GM12878 (cell line): ENCODE measurements at regions not wholly inside any gene's neighbourhood (a gene's known extent, or its start where the extent isn't known, plus 50 kb on each side); places are given as distances from the start of the nearest gene placed in this dataset.

Source experiments
- ATAC-seq: fragments of 200-7000 bp; cut with Tn5 transposase; 3 replicates; pipeline ENCODE4 v1.9.1; 2020; ENCODE audit warnings: mild to moderate bottlenecking, moderate library complexity
- BruUV-seq: library from RNA; stranded (reverse); fragments of 400-500 nt; replicated peaks from 2 replicates; lab custom pipeline; 2021; lab: Mats Ljungman, UMichigan
- CTCF ChIA-PET: fragments of 300-600 bp; sonication (Branson Sonifier 250); formaldehyde crosslinking; extraction: SDS; loops from one replicate; lab custom pipeline; 2021; ENCODE audit warnings: inconsistent platforms; lab: Yijun Ruan, JAX
- POLR2A ChIA-PET: fragments of 350-600 bp; formaldehyde crosslinking; extraction: SDS; loops from one replicate; lab custom pipeline; 2021; ENCODE audit warnings: inconsistent platforms; lab: Charles Lee
- RAD21 ChIA-PET: fragments of 300-600 bp; sonication (Branson Sonifier 250); formaldehyde crosslinking; loops from one replicate; lab custom pipeline; 2023; ENCODE audit warnings: antibody characterized with exemption; ENCODE audit not compliant: unreplicated experiment; lab: Charles Lee
- SMC1A ChIA-PET: fragments of 300-600 bp; sonication (Branson Sonifier 250); formaldehyde crosslinking; loops from one replicate; lab custom pipeline; 2023; ENCODE audit not compliant: unreplicated experiment, uncharacterized antibody; lab: Charles Lee
- DNase-seq: peaks from one replicate; pipeline ENCODE4 v3.0.0-alpha.2; 2011; ENCODE audit warnings: low read depth, low spot score
- FAIRE-seq: peaks from 3 replicates; lab custom pipeline; 2011; peaks lifted over from hg19 to GRCh38; lab: Jason Lieb, UNC
- H2AFZ ChIP-seq: 2 replicates; pipeline ENCODE4 v1.6.0; 2011; ENCODE audit warnings: low read depth, low read length, control low read depth; ENCODE audit not compliant: control insufficient read depth
- H3K27ac ChIP-seq: 2 replicates; pipeline ENCODE4 v1.5.1; 2011; ENCODE audit warnings: control low read depth; ENCODE audit not compliant: control insufficient read depth, insufficient read depth
- H3K27me3 ChIP-seq, 2 experiments: replicated peaks in 1 of 2; 2 replicates each; pipeline versions ENCODE4 v1.6.0 to v1.6.1; 2011; ENCODE audit warnings: low read length in 1 of 2; ENCODE audit not compliant: control insufficient read depth in 2 of 2, insufficient read depth in 2 of 2
- H3K36me3 ChIP-seq, 2 experiments: 2 replicates each; pipeline ENCODE4 v1.5.1; 2011; ENCODE audit warnings: low read length in 1 of 2; ENCODE audit not compliant: control insufficient read depth in 2 of 2, insufficient read depth in 2 of 2
- H3K4me1 ChIP-seq: 2 replicates; pipeline ENCODE4 v1.6.1; 2011; ENCODE audit warnings: mild to moderate bottlenecking, low read length, moderate library complexity, mixed read lengths; ENCODE audit not compliant: control insufficient read depth, insufficient read depth
- H3K4me2 ChIP-seq: 2 replicates; pipeline ENCODE4 v1.6.0; 2011; ENCODE audit warnings: control low read depth; ENCODE audit not compliant: control insufficient read depth, insufficient read depth
- H3K4me3 ChIP-seq: fragments of 200-600 bp; sonication (generic); 2 replicates; pipeline ENCODE4 v1.5.1; 2016
- H3K79me2 ChIP-seq: 2 replicates; pipeline ENCODE4 v1.6.0; 2011; ENCODE audit warnings: low read length; ENCODE audit not compliant: control insufficient read depth, insufficient read depth
- H3K9ac ChIP-seq: 2 replicates; pipeline ENCODE4 v1.8.0; 2011; ENCODE audit warnings: low read length, control low read depth, mixed read lengths; ENCODE audit not compliant: control insufficient read depth, insufficient read depth
- H3K9me3 ChIP-seq: replicated peaks from 3 replicates; pipeline ENCODE4 v1.5.1; 2011; ENCODE audit warnings: mild to moderate bottlenecking, low read length; ENCODE audit not compliant: control insufficient read depth, insufficient read depth
- H4K20me1 ChIP-seq: 2 replicates; pipeline ENCODE4 v1.6.0; 2011; ENCODE audit not compliant: control insufficient read depth, insufficient read depth
- BCL11A ChIP-seq: IDR thresholded peaks from 2 replicates; pipeline ENCODE4 v1.6.1; 2011; ENCODE audit warnings: low read depth, low read length
- BHLHE40 ChIP-seq, 2 experiments: fragments of 450-650 bp in 1 of 2; IDR thresholded peaks; 2 replicates each; pipeline ENCODE4 v1.6.1; 2011 to 2017; ENCODE audit warnings: low read depth in 2 of 2, borderline replicate concordance in 1 of 2, improper control_type of control experiment in 1 of 2, low read length in 1 of 2, mild to moderate bottlenecking in 1 of 2
- CHD4 ChIP-seq: fragments of 200-600 bp; sonication (generic); IDR thresholded peaks from 2 replicates; pipeline ENCODE4 v1.6.1; 2016; ENCODE audit warnings: mild to moderate bottlenecking
- EGR1 ChIP-seq, 2 experiments: IDR thresholded peaks; 1 replicate in 1 of 2; 2 replicates in 1 of 2; pipeline ENCODE4 v1.6.1; 2011 to 2012; ENCODE audit warnings: low read depth in 2 of 2, low read length in 2 of 2, borderline replicate concordance in 1 of 2, mild to moderate bottlenecking in 1 of 2, moderate library complexity in 1 of 2
- HDGF ChIP-seq: fragments of 450-650 bp; IDR thresholded peaks from 2 replicates; pipeline ENCODE4 v1.6.1; 2016; ENCODE audit warnings: antibody characterized with exemption
- JUNB ChIP-seq: IDR thresholded peaks from 2 replicates; pipeline ENCODE4 v1.6.1; 2016; ENCODE audit warnings: antibody characterized with exemption, mild to moderate bottlenecking
- MYB ChIP-seq: fragments of 150-350 bp; IDR thresholded peaks from 2 replicates; pipeline ENCODE4 v1.6.1; 2014; ENCODE audit warnings: mild to moderate bottlenecking, low read depth, low read length, borderline replicate concordance
- NFYA ChIP-seq: IDR thresholded peaks from 2 replicates; pipeline ENCODE4 v1.6.1; 2011; ENCODE audit warnings: low read depth, mild to moderate bottlenecking, low read length, improper control_type of control experiment, borderline replicate concordance
- NR2C2 ChIP-seq: IDR thresholded peaks from 2 replicates; pipeline ENCODE4 v1.6.1; 2011; ENCODE audit warnings: borderline replicate concordance, low read depth; ENCODE audit not compliant: control insufficient read depth, insufficient read length
- RELB ChIP-seq: fragments of 450-650 bp; IDR thresholded peaks from 2 replicates; pipeline ENCODE4 v1.6.1; 2017; ENCODE audit warnings: low read depth, mild to moderate bottlenecking, moderate library complexity
- TBL1XR1 ChIP-seq: IDR thresholded peaks from 2 replicates; pipeline ENCODE4 v1.6.1; 2012; ENCODE audit warnings: low read depth, low read length, improper control_type of control experiment
- whole genome bisulfite sequencing: methylation state at CpG from one replicate; pipeline ENCODE4 v1.1.6; 2016; ENCODE audit warnings: low lambda C conversion rate; ENCODE audit not compliant: insufficient replicate concordance, insufficient coverage; ENCODE audit errors: missing lambda C conversion rate; 5-methylcytosine and 5-hydroxymethylcytosine counted together
- in situ Hi-C: fragments of 300-500 bp; cut with MboI; formaldehyde crosslinking; loops from 9 replicates; pipeline ENCODE4 v1.14.3; 2018; ENCODE audit warnings: mixed read lengths
- intact Hi-C: fragments of 100-400 bp; cut with micrococcal nuclease; formaldehyde crosslinking; loops from one replicate; pipeline ENCODE4 v1.14.2; 2022; ENCODE audit not compliant: unreplicated experiment
- TF ChIP-seq, protein P1 (sequence below): fragments of 450-650 bp; formaldehyde crosslinking; IDR thresholded peaks from 2 replicates; pipeline ENCODE4 v1.5.0; 2022; ENCODE audit warnings: mild to moderate bottlenecking, missing genetic modification characterization
- TF ChIP-seq, protein P2 (sequence below): fragments of 450-650 bp; conservative IDR thresholded peaks from 2 replicates; pipeline ENCODE4 v1.6.1; 2017; ENCODE audit warnings: mild to moderate bottlenecking, moderate library complexity
- TF ChIP-seq, protein P3 (sequence below): fragments of 450-650 bp; IDR thresholded peaks from 2 replicates; pipeline ENCODE4 v1.6.1; 2016; ENCODE audit warnings: mild to moderate bottlenecking, moderate library complexity, borderline replicate concordance

GRCh38 chr10:15459218-15459617, 88.1 kb upstream of the FAM171A1 start:
- in situ Hi-C loops (no loop called here), intact Hi-C loops (no loop called here)
- Histone ChIP-seq H4K20me1 (no peaks in the 10 kb centered on the region), H3K36me3 (no peaks in the 10 kb centered on the region), H3K79me2 (no peaks in the 10 kb centered on the region), H3K4me2 (no peak overlapping the region), H3K27me3 (no peaks in the 10 kb centered on the region; a peak in 1 of 4 replicates), H3K4me3 (no peak overlapping the region), H3K9me3 (no peaks in the 10 kb centered on the region), H3K9ac (no peak overlapping the region), H2AFZ (no peak overlapping the region), H3K4me1 (no peaks in the 10 kb centered on the region), H3K27ac (no peak overlapping the region)
- DNase-seq (no peak), ATAC-seq (no peak), FAIRE-seq (no peak)
- 4% methylated on average over 1 of the region's 1 CpG for WGBS
- SMC1A ChIA-PET: no interaction called here
- BruUV-seq: no TSS peak
- CTCF ChIA-PET: no interaction called here
- POLR2A ChIA-PET: interaction anchor here (0.9 kb wide), 1 partner anchor 178 kb away, joined by 5 read pairs; no protein-coding TSS in a partner anchor
- RAD21 ChIA-PET: no interaction called here
- TF ChIP-seq, protein P1, sequence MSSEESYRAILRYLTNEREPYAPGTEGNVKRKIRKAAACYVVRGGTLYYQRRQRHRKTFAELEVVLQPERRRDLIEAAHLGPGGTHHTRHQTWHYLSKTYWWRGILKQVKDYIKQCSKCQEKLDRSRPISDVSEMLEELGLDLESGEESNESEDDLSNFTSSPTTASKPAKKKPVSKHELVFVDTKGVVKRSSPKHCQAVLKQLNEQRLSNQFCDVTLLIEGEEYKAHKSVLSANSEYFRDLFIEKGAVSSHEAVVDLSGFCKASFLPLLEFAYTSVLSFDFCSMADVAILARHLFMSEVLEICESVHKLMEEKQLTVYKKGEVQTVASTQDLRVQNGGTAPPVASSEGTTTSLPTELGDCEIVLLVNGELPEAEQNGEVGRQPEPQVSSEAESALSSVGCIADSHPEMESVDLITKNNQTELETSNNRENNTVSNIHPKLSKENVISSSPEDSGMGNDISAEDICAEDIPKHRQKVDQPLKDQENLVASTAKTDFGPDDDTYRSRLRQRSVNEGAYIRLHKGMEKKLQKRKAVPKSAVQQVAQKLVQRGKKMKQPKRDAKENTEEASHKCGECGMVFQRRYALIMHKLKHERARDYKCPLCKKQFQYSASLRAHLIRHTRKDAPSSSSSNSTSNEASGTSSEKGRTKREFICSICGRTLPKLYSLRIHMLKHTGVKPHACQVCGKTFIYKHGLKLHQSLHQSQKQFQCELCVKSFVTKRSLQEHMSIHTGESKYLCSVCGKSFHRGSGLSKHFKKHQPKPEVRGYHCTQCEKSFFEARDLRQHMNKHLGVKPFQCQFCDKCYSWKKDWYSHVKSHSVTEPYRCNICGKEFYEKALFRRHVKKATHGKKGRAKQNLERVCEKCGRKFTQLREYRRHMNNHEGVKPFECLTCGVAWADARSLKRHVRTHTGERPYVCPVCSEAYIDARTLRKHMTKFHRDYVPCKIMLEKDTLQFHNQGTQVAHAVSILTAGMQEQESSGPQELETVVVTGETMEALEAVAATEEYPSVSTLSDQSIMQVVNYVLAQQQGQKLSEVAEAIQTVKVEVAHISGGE: no peak
- TF ChIP-seq NFYA (no peak), RELB (no peak), EGR1 (IDR thresholded peaks at IDR 0.05; ENCODE audit: borderline replicate concordance in 1 of 2, low read depth in 2 of 2, low read length in 2 of 2) (no peak), MYB (no peak), BHLHE40 (IDR thresholded peaks at IDR 0.05; ENCODE audit: borderline replicate concordance in 1 of 2, low read depth in 2 of 2, low read length in 1 of 2) (no peak), HDGF (no peak), TBL1XR1 (no peak), CHD4 (no peak), JUNB (no peak), BCL11A (no peak), NR2C2 (no peak)
- TF ChIP-seq, protein P2, sequence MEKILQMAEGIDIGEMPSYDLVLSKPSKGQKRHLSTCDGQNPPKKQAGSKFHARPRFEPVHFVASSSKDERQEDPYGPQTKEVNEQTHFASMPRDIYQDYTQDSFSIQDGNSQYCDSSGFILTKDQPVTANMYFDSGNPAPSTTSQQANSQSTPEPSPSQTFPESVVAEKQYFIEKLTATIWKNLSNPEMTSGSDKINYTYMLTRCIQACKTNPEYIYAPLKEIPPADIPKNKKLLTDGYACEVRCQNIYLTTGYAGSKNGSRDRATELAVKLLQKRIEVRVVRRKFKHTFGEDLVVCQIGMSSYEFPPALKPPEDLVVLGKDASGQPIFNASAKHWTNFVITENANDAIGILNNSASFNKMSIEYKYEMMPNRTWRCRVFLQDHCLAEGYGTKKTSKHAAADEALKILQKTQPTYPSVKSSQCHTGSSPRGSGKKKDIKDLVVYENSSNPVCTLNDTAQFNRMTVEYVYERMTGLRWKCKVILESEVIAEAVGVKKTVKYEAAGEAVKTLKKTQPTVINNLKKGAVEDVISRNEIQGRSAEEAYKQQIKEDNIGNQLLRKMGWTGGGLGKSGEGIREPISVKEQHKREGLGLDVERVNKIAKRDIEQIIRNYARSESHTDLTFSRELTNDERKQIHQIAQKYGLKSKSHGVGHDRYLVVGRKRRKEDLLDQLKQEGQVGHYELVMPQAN: no peak
- TF ChIP-seq, protein P3, sequence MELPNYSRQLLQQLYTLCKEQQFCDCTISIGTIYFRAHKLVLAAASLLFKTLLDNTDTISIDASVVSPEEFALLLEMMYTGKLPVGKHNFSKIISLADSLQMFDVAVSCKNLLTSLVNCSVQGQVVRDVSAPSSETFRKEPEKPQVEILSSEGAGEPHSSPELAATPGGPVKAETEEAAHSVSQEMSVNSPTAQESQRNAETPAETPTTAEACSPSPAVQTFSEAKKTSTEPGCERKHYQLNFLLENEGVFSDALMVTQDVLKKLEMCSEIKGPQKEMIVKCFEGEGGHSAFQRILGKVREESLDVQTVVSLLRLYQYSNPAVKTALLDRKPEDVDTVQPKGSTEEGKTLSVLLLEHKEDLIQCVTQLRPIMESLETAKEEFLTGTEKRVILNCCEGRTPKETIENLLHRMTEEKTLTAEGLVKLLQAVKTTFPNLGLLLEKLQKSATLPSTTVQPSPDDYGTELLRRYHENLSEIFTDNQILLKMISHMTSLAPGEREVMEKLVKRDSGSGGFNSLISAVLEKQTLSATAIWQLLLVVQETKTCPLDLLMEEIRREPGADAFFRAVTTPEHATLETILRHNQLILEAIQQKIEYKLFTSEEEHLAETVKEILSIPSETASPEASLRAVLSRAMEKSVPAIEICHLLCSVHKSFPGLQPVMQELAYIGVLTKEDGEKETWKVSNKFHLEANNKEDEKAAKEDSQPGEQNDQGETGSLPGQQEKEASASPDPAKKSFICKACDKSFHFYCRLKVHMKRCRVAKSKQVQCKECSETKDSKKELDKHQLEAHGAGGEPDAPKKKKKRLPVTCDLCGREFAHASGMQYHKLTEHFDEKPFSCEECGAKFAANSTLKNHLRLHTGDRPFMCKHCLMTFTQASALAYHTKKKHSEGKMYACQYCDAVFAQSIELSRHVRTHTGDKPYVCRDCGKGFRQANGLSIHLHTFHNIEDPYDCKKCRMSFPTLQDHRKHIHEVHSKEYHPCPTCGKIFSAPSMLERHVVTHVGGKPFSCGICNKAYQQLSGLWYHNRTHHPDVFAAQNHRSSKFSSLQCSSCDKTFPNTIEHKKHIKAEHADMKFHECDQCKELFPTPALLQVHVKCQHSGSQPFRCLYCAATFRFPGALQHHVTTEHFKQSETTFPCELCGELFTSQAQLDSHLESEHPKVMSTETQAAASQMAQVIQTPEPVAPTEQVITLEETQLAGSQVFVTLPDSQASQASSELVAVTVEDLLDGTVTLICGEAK: no peak
